ENCODE measurements at regions not wholly inside any gene's neighbourhood (a gene's known extent, or its start where the extent isn't known, plus 50 kb on each side); places are given as distances from the start of the nearest gene placed in this dataset.
"Not testable (repeated sequence)": the region's sequence is repeated elsewhere in the genome, so short reads cannot be mapped to it uniquely, and the experiment has no call there.

GRCh38 chr6:137313928-137314855 lies 95.0 kb upstream of the IFNGR1 start:
- no peaks in the 10 kb centered on the region for H3K36me3 Mint-ChIP-seq
- H3K27ac Mint-ChIP-seq: no peak overlapping the region
- no peak overlapping the region for H3K4me3 Mint-ChIP-seq
- H3K4me1 Mint-ChIP-seq: peaks cover 13% of the 10 kb centered on the region
- ATAC-seq: peak; percentile 80
- no peaks in the 10 kb centered on the region for H3K27me3 Mint-ChIP-seq
- H3K9me3 Mint-ChIP-seq: no peaks in the 10 kb centered on the region

GRCh38 chr6:137313211-137313610 lies 94.0 kb upstream of the IFNGR1 start:
- ATAC-seq: no peak
- peaks cover 23% of the 10 kb centered on the region for H3K4me1 Mint-ChIP-seq
- H3K27me3 Mint-ChIP-seq: no peaks in the 10 kb centered on the region
- H3K4me3 Mint-ChIP-seq: no peak overlapping the region
- no peaks in the 10 kb centered on the region for H3K9me3 Mint-ChIP-seq
- H3K36me3 Mint-ChIP-seq: no peaks in the 10 kb centered on the region
- H3K27ac Mint-ChIP-seq: no peak overlapping the region

GRCh38 chr6:137311940-137312339 lies 92.8 kb upstream of the IFNGR1 start:
- Mint-ChIP-seq H3K4me3 (no peak overlapping the region), H3K27me3 (no peaks in the 10 kb centered on the region), H3K36me3 (peaks cover 1% of the 10 kb centered on the region), H3K9me3 (no peaks in the 10 kb centered on the region), H3K27ac (no peak overlapping the region), H3K4me1 (peaks cover 33% of the 10 kb centered on the region)
- ATAC-seq: no peak

GRCh38 chr6:137309078-137309762 lies 90.0 kb upstream of the IFNGR1 start:
- H3K4me1 Mint-ChIP-seq: peaks cover 38% of the 10 kb centered on the region
- H3K4me3 Mint-ChIP-seq: no peak overlapping the region
- H3K27me3 Mint-ChIP-seq: no peaks in the 10 kb centered on the region
- no peaks in the 10 kb centered on the region for H3K9me3 Mint-ChIP-seq
- peaks cover 5% of the 10 kb centered on the region for H3K36me3 Mint-ChIP-seq
- no peak overlapping the region for H3K27ac Mint-ChIP-seq
- no peak for ATAC-seq

- peak overlapping the region; percentile 57 for H3K27ac Mint-ChIP-seq
- peaks cover 4% of the 10 kb centered on the region for H3K9me3 Mint-ChIP-seq
- peaks cover 10% of the 10 kb centered on the region for H3K36me3 Mint-ChIP-seq
- peaks cover 38% of the 10 kb centered on the region for H3K4me1 Mint-ChIP-seq
- ATAC-seq: peak; percentile 67
- no peak overlapping the region for H3K4me3 Mint-ChIP-seq
- H3K27me3 Mint-ChIP-seq: no peaks in the 10 kb centered on the region
Measured at GRCh38 chr6:137307163-137307854, 88.1 kb upstream of the IFNGR1 start.

- ATAC-seq: no peak
- peaks cover 10% of the 10 kb centered on the region for H3K36me3 Mint-ChIP-seq
- no peak overlapping the region for H3K4me3 Mint-ChIP-seq
- peaks cover 32% of the 10 kb centered on the region for H3K4me1 Mint-ChIP-seq
- H3K27ac Mint-ChIP-seq: no peak overlapping the region
- no peaks in the 10 kb centered on the region for H3K27me3 Mint-ChIP-seq
- peaks cover 4% of the 10 kb centered on the region for H3K9me3 Mint-ChIP-seq
Measured at GRCh38 chr6:137305691-137306090, 86.5 kb upstream of the IFNGR1 start.

GRCh38 chr6:137304020-137304780 lies 85.0 kb upstream of the IFNGR1 start:
- Mint-ChIP-seq H3K4me3 (no peak overlapping the region), H3K27ac (no peak overlapping the region), H3K9me3 (peaks cover 4% of the 10 kb centered on the region), H3K27me3 (no peaks in the 10 kb centered on the region), H3K4me1 (peaks cover 24% of the 10 kb centered on the region), H3K36me3 (peaks cover 10% of the 10 kb centered on the region)
- no peak for ATAC-seq

GRCh38 chr6:137303441-137303840 lies 84.3 kb upstream of the IFNGR1 start:
- no peak overlapping the region for H3K4me3 Mint-ChIP-seq
- ATAC-seq: no peak
- H3K27me3 Mint-ChIP-seq: no peaks in the 10 kb centered on the region
- H3K9me3 Mint-ChIP-seq: peaks cover 4% of the 10 kb centered on the region
- no peak overlapping the region for H3K27ac Mint-ChIP-seq
- peaks cover 17% of the 10 kb centered on the region for H3K4me1 Mint-ChIP-seq
- H3K36me3 Mint-ChIP-seq: peaks cover 10% of the 10 kb centered on the region

GRCh38 chr6:137299681-137300080 lies 80.5 kb upstream of the IFNGR1 start:
- H3K4me1 Mint-ChIP-seq: no peaks in the 10 kb centered on the region
- H3K27ac Mint-ChIP-seq: no peak overlapping the region
- H3K4me3 Mint-ChIP-seq: no peak overlapping the region
- peaks cover 4% of the 10 kb centered on the region for H3K9me3 Mint-ChIP-seq
- H3K36me3 Mint-ChIP-seq: peaks cover 5% of the 10 kb centered on the region
- ATAC-seq: no peak
- H3K27me3 Mint-ChIP-seq: no peaks in the 10 kb centered on the region

- Mint-ChIP-seq H3K4me1 (no peaks in the 10 kb centered on the region), H3K27me3 (no peaks in the 10 kb centered on the region), H3K9me3 (no peaks in the 10 kb centered on the region), H3K27ac (no peak overlapping the region), H3K4me3 (no peak overlapping the region), H3K36me3 (peaks cover under 1% of the 10 kb centered on the region)
- ATAC-seq: no peak
Measured at GRCh38 chr6:137297887-137298286, 78.7 kb upstream of the IFNGR1 start.

- not testable (repeated sequence) for H3K27ac Mint-ChIP-seq, H3K27me3 Mint-ChIP-seq, H3K9me3 Mint-ChIP-seq, ATAC-seq, H3K4me3 Mint-ChIP-seq, H3K36me3 Mint-ChIP-seq
- peaks cover 11% of the 10 kb centered on the region for H3K4me1 Mint-ChIP-seq
Measured at GRCh38 chr6:137292326-137292725, 73.1 kb upstream of the IFNGR1 start.

- no peaks in the 10 kb centered on the region for H3K27me3 Mint-ChIP-seq
- no peak overlapping the region for H3K27ac Mint-ChIP-seq
- peaks cover 11% of the 10 kb centered on the region for H3K4me1 Mint-ChIP-seq
- H3K9me3 Mint-ChIP-seq: no peaks in the 10 kb centered on the region
- no peak overlapping the region for H3K4me3 Mint-ChIP-seq
- H3K36me3 Mint-ChIP-seq: no peaks in the 10 kb centered on the region
- no peak for ATAC-seq
Measured at GRCh38 chr6:137291441-137291840, 72.3 kb upstream of the IFNGR1 start.

- no peak for ATAC-seq
- H3K9me3 Mint-ChIP-seq: no peaks in the 10 kb centered on the region
- peaks cover 11% of the 10 kb centered on the region for H3K4me1 Mint-ChIP-seq
- H3K4me3 Mint-ChIP-seq: no peak overlapping the region
- no peaks in the 10 kb centered on the region for H3K27me3 Mint-ChIP-seq
- H3K27ac Mint-ChIP-seq: no peak overlapping the region
- no peaks in the 10 kb centered on the region for H3K36me3 Mint-ChIP-seq
Measured at GRCh38 chr6:137290601-137291261, 71.5 kb upstream of the IFNGR1 start.

- Mint-ChIP-seq H3K4me3 (no peak overlapping the region), H3K36me3 (peaks cover 5% of the 10 kb centered on the region), H3K9me3 (peaks cover 2% of the 10 kb centered on the region), H3K4me1 (peaks cover 43% of the 10 kb centered on the region), H3K27me3 (no peaks in the 10 kb centered on the region), H3K27ac (no peak overlapping the region)
- no peak for ATAC-seq
Measured at GRCh38 chr6:137286916-137287315, 67.7 kb upstream of the IFNGR1 start.
